NCI-H524 treated with DMSO at 0.1 percent for 48 hours (cell line): ENCODE measurements at regions not wholly inside any gene's neighbourhood (a gene's known extent, or its start where the extent isn't known, plus 50 kb on each side); places are given as distances from the start of the nearest gene placed in this dataset.

Experiments used
- DNase-seq: peaks from one replicate; lab custom pipeline; 2025; lab: John Stamatoyannopoulos, UW

DNA sequence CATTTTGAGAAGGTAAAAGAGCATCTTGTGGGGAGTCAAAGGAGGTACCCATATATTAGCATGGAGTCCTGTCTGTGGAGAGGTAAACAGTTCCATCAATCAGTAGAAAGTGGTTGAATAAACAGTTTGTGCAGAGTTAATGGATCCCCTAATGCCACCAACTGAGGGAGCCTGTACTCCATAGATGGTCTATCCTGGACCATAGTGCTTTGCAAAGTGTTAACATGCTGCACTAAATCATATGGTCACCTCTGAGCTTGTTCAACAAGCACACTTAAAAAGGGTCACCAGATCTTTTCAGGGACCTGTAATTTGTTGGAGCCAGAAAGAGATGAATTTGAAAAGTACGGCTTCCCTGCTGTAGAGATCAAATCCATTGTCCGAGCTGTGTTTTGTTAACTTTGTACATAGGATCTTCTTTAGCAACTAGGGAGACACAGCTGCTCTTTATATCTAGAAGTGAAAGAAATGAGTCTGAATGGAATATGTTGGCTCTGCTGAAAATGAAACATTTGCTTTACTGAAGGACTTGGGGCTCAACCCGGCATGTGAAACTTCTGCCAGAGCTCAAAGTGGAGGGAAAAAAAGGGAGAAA is 366.4 kb downstream of the ETNK1 start:
- no peak for DNase-seq

DNA sequence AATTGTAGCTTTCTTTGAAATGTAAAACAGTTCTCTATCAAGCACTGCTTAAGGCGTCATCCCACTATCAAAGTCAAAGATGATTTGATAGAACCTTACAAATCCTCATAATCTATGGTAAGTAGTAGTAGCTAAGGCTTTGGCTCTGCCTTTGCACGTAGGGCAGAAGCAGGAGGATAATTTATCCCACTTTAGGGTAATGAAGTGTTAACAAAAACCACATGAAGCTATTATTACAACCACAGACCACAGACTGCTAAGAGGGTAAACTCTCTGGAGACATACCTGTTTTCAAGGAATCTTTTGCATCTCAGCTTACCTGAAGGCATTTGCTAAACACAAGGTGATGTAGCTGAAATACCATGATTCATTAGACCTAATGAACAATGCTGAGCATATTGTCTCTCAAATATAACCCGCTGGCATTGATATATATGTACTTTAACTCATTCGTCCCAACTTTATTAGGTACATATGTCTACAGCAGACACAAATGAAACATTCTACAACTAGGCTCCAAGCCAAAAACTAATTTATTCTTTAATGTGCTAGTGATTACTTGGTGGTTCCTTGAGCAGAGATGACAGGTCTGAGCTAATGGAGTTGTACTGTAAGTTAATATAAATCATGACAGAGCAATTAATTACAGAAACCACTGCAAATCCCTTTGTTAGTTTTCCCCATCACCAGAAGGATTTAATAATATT is 368.8 kb downstream of the ETNK1 start:
- DNase-seq, result no peak

DNA sequence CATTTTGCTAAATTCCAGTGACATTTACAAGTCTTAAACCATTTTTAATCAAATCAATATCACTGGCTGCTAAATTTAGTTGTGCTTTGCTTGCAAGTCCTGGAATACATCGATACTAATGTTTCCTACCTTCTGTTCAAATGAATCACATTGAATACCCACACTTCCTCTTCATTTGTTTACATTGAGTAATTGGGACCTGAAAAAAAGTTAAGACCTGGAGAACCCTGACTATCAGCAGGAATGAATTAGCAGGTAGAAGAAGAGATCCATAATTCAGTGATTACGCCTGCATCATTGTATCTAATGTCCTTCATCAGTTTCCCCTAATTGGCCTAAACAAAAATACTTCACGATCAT is 369.3 kb downstream of the ETNK1 start:
- DNase-seq, result no peak

DNA sequence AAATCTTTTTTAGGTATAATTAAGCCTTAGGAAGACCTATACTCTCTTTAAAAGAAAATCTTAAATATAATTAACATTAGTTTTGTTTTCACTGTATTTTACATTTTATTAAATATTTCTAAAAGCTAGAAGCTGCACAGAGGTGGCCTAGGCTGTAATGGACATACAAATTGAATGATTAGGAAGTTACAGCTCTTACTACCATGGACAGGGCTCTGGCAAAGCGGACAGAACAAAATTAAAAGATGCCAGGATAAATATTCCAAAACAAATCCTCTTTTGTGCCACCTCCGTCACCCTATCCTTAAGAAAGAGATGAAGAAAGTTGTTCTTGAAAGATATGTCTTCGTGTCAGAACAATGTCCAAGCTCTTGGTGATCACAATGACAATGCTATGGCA is 376.5 kb downstream of the ETNK1 start:
- DNase-seq, result no peak

DNA sequence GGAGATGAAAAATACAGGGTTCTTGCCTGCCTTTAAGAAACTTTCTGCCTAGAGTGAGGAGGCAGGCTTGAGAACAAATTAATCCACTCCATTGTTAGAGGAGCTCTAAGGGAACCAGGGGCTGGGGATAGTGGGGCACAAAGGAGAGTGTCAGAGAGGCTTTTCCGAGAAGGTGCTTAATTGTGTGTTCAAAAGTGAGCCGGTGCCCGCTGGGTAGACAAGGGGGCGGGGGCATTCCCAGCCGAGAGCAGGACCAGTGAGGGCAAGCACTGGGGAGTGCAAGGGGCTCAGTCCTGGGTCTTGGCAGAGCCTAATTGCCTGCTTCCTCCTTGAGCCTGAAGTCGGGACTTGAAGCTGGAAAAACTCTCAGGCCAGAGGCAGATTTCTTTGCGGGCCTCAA is 377.4 kb downstream of the ETNK1 start:
- no peak for DNase-seq

DNA sequence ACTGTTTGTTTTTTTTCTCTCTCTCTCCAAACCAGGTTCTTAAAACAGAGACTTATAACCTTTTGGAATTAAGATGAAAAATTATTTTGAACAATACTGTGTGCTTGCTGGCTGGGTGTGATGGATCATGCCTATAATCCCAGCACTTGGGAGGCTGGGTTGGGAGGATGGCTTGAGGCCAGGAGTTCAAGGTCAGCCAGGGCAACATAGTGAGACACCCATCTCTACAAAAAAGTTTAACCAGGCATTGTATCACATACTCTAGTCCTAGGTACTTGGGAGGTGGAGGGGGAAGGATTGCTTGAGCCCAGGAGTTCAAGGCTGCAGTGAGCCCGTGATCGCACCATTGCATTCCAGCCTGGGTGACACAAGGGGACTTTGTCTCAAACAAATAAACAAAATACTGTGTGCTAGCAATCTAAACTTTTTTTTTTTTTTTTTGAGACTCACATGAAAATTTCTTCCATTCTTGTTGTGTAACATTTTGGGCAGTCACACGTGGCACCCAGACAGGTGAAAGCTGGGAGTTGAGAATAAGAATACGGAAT is 379.6 kb downstream of the ETNK1 start:
- no peak for DNase-seq

DNA sequence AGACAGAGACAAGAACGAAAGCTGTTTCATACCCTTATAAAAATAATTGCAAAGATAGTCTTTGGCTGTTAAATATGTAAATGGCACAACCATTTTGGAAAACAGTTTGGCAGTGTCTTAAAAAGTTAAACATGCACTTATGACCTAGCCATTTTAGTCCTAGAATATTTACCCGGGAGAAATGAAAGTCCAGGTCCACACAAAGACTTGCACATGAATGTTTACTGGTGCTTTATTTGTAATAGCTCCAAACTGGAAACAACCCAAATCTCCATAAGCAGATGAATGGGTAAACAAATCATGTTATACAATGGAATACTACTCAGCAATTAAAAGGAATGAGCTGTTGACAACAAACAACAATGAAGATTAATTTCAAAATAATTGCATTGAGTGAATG is 380.4 kb downstream of the ETNK1 start:
- DNase-seq, result no peak

DNA sequence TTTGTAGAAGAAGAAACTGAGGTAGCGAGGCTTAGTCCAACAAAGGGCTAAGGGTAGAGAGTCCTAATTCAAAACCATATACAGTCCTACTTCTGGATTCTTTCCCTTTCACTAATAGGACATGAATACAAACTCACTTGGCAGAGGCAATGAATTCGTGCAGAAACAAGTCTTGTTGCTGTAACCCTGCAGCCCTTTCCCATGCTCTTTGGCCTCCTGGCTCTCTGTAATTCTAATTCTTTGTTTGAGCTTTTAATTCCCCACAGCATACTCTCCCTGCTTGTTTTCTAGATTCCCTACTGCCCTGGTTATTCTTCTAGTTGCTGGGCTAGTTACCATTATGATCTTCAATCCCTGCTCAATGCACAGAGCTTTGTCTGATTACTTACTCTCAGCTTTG is 381.4 kb downstream of the ETNK1 start:
- DNase-seq, result no peak

DNA sequence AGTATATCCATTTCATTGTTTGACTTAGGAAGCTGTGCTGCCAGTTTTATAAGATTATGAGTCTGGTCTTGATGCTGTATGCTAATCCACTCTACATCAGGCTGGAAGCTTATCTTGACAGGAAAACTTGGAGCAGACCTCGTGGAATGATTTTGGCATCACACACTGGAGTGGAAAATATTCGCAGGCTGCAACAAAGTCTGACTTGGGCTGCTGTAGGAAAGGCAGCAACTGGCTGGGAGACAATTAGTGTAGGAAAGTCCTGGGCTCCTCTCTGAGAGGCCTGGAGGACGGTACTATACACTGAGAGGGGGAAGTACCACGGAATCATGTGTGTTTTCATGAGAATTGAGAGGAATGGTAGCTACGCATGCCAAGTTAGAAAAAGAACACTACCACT is 383.7 kb downstream of the ETNK1 start:
- no peak for DNase-seq

DNA sequence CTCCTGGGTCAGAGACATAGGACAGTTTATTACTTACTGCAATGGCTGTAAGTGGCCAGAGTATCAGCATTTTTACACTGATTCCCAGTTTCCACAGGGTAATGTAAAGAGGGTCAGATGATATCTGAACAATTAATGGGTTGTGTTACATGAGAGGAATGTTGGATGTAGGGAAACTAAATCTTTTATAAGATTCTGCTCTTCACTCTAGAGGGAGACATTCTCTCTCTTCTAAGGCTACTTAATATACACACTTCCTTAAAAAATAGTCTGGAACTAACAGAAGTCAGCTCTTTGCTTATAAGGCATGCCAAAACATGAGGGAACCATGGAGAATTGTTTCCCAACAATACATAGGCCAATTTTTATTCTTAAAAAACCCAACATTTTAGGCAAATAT is 389.8 kb downstream of the ETNK1 start:
- DNase-seq, result no peak

DNA sequence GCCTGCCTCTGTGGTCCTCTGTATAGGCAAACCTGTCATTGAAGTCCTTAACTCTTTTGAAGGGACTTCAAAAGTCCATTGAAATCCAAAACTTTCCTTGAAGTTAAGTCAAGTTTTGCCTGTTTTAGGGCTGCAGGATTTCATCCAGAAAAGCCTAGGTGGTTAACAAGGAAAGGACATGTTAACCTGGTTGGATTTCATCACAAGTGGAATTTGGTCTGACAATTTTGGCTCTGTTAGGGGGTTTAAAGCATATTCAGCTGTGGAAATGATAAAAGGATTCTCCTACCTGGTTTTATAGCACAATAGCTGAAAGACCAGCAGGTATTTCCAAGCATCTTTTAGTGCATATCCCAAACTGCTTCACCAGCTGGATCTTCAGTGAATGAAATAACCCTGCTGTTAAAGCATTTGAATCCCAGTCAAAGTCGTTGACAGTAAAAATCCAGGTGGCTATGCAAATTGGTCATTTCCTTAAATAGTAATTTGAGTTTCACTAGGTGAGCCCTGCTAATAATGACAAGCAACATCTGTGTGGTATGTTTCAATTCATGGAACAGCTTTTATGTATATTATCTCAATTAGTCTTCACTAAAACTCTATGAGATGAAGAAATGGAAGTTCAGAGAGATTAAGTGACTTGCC is 400.5 kb downstream of the ETNK1 start:
- DNase-seq, result no peak

DNA sequence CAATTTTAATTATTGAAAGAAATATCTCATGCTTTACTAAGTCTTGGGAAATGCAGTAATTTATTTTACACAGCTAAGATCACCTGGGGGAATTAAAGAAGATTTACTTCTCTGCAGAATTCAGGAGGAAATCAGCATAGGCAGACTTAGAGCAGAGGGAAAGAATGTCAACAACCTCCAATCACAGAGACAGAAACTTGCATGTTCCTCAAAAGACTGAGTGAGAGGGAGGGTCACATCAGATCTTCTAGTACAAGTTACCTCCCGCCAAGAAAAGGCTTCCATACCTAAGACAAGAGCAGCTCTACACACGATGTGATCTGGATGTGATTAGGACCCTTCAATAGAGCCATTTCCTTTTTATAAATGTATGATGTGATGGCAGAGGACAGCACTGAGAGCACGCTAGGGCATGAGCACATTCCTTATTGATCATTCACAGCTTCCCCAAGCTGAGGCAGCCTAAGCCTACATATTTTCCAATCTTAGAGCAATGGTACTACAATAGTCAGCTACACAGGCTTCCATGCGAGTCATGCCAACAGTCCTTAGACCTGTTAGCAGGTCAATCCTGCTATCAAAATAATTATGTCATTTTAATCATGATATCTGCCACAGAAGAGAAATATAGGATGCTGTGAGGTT is 403.3 kb downstream of the ETNK1 start:
- no peak for DNase-seq

DNA sequence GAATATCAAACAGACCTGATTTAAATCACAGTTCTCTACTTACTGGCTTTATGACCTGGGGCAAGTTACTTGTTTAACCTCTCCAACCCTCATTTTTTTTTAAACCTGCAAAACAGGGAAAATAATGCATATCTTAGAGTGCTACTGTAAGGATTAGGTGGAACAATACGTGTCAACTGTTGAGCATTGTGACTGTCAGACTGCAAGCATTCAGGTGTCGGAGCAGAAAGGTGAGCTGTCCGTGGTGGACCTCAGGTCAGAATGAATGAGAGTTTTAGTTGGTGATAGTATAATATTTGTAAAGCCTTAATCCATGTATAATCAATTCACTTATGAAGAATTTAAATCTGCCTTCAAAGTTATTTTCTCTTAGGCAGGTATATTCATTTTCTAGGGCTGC is 404.2 kb downstream of the ETNK1 start:
- DNase-seq, result no peak

DNA sequence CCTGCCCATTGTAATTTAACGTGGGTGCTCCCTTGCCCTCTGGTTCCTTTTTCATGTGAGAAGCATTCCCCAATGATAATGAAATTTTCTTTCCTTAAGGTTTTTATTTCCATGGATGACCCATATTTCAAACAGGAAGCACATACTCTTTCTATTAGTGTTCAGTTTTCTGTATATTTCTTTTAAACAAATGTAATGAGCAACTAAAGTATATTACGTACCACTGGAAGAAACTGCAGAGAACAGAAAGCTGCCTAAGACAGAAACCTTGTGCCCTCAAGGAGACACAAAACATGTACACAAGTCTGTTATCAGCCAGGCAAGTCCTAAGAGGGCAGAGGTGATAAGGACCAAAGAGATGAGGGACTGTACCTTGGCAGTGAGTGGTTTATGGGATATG is 414.9 kb downstream of the ETNK1 start:
- no peak for DNase-seq

DNA sequence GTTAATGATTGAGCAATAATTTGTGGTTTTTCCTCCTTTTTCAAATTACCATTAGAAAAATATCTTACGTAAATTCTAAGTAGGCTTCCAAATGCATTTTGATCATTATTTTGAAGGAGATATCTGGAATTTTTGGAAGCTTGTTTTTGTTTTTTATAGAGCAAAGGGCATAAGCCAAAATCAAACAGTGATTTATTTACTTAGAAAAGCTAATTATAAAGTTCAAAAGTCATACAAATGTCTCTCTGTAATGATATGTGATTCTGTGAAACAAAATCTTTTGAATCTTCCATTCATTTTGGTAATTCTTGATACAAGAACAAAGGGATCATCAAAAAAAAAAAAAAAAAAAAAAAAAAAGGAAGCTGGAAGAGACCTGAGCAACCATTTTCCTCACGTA is 416.8 kb downstream of the ETNK1 start:
- no peak for DNase-seq

DNA sequence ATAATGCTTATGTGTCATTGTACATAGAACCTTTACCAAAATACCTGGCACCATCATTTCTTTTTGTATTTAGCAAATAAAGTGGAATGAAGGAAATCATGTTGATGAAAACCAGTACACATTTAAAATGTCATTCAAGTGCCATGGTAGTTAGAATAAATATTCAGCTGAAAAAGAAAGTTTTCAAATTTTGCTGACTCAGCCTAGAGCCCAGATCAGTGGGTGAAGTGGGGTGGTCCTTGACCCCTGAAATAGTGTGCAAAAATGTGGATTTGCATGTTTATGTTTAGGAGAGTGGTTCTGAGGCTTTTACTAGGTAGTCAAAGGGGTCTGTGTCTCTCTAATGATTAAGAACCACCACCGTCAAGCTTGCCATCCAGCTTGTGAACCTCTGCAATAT is 418.7 kb downstream of the ETNK1 start:
- DNase-seq, result no peak

DNA sequence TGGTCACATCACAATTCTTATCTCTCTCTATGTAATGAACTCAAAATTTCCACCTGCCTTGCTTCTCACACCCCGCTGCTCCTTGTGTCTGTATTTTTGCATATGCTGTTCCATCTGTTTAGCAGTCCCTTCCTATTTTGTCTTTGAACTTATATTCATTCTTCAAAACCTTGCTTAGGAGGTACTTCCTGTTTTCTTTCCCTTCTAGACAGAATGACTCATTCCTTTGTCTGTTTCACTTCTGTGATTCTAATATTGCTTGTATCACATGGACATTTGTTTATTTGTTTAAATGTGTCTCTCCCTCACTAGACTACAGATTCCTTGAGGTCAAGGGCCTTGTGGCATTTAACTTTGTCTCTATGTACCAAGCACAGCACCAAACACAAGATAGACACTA is 424.2 kb downstream of the ETNK1 start:
- DNase-seq, result no peak

DNA sequence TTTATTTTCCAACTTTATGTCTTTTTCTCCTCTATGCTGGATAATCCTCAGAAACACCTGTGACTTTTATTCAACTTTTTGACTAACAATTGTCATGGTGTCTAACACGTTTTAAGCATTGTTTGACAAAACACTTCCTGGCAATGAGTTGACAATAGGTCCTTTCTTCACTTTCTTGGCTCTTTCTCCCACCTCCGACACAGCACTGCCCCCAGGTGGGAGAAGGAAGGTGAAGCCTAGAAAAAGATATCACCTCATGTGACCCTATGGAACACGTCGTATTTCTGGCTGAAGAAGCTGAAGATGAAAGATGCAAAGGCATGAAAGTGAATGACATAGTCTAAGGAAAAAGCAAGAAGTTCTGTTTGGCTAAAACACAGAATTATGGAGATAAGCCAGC is 430.0 kb downstream of the ETNK1 start:
- DNase-seq, result no peak

DNA sequence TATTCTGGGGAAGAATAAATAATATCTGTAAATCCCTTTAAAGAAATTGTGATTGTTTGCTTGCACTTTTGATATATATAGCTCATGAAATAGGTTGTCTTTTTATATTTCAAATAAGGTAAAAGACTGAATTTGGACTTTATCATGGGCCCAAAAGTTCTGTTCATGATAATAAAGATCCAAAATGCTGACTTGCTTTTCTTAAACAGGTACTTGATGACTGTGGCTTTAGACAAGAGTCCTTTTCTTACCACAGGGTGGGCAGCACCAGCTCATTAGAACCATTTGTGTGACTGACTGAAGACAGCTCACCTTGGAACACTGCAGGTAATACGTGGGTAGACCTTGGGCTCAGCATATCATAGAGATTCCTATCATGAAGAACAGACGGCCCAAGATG is 432.6 kb downstream of the ETNK1 start:
- no peak for DNase-seq

DNA sequence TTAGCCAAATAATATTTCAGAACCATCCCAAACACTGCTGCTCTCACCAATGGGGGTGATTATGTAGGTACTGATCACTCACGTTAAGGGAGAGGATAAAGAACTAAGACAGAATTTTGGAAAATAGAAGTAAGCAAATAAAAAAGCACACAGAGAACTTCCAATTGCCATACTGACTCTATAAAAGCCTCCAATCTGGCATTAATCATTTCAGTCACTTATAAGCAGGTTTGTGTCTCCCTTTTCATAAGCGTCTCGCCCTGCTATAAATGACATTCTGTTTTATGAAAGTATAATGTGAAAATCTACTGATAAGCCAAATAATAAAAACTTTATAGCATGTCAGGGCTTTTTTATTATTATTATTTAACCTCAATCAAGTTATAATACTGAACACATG is 435.2 kb downstream of the ETNK1 start:
- no peak for DNase-seq

DNA sequence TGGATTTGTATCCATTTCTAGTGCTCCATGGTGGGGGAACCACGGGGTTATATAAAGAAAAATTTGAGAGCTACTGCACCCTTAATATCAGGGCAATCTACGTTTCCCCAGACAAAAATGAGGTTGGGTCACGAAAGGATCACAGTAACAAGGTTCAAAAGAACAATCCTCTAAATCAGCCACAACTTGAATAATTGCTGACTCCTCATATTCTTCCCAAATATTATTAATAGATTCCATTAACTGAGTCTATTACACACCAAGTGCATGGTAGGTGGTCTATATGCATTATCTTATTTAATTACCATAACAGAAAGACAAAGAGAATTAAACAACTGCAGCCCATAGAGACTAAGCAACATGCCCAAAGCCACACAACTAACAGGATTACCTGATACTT is 438.2 kb downstream of the ETNK1 start:
- no peak for DNase-seq

DNA sequence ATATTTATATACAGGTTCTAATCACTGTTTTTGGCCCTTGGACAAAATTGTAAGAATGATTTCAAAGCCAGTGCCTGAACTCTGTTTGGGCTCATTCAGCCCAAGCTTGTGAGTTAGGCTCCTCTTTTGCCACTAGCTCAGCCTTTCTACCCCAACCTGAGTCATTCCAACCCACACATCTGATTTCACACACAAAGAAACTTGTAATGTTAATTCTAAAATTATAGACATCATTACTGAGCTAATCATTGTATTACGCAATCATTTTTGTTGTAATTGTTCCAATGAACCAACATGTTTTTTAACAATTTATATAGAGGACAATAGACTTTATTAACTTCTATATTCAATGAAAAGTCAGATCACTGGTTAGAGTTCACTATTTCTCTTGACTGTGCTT is 441.1 kb downstream of the ETNK1 start:
- no peak for DNase-seq

DNA sequence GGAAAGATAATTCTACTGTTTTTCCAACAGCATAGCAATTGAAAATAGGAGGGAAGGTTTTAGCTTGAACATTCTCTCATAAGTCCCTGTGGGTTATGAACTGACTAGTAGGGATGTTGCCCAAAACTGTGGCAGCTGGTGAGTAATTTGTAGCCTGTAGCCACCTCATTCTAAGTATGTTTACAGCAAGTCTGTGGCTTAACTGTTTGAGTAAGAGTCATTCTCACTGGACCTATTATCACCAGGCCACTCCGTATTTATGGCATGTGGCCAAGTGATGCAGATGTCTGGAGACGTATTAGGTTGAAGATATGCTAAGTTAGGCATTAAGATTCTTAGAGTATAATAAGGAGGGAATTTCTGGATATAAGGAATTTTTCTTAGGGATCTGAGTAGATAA is 458.3 kb downstream of the ETNK1 start:
- peak; percentile 87 for DNase-seq
